ENCODE measurements at regions not wholly inside any gene's neighbourhood (a gene's known extent, or its start where the extent isn't known, plus 50 kb on each side); places are given as distances from the start of the nearest gene placed in this dataset.

GRCh38 chr18:77397056-77397455 is 147.4 kb downstream of the GALR1 start:
- no peak for TF ChIP-seq CTCF (optimal IDR thresholded peaks at IDR 0.05 in 1 of 3, IDR thresholded peaks at IDR 0.05 in 1 of 3, conservative IDR thresholded peaks at IDR 0.05 in 1 of 3; ENCODE audit: extremely low read depth in 1 of 3, insufficient read depth in 2 of 3, low read length in 3 of 3)
- TF ChIP-seq EZH2 (IDR thresholded peaks at IDR 0.05; ENCODE audit: low read length), result no peak
- Histone ChIP-seq H3K4me3 (ENCODE audit: control insufficient read depth in 2 of 3, extremely low read depth in 1 of 3, insufficient read depth in 2 of 3, low read depth in 1 of 3, low read length in 3 of 3) (no peak overlapping the region), H3K27ac (ENCODE audit: control insufficient read depth, insufficient read depth, low read length) (no peak overlapping the region), H3K36me3 (ENCODE audit: control insufficient read depth in 2 of 2, extremely low read depth in 1 of 2, insufficient read depth in 2 of 2, low read length in 2 of 2) (no peaks in the 10 kb centered on the region), H3K9me1 (ENCODE audit: control insufficient read depth, extremely low read depth, insufficient read depth, low read length) (no peaks in the 10 kb centered on the region), H3K4me2 (ENCODE audit: control insufficient read depth, extremely low read depth, insufficient read depth, low read depth, low read length) (no peak overlapping the region), H3K4me1 (ENCODE audit: control insufficient read depth, extremely low read depth, insufficient read depth, low read length) (no peaks in the 10 kb centered on the region), H4K20me1 (ENCODE audit: control insufficient read depth, extremely low read depth, insufficient read depth, low read length) (no peaks in the 10 kb centered on the region), H3K9ac (ENCODE audit: control insufficient read depth, extremely low read depth, insufficient read depth, low read length) (no peak overlapping the region), H3K9me3 (ENCODE audit: control insufficient read depth, low read depth, low read length) (peaks cover 8% of the 10 kb centered on the region), H3K79me2 (ENCODE audit: control insufficient read depth, insufficient read depth, low read length) (no peaks in the 10 kb centered on the region), H3K27me3 (ENCODE audit: control insufficient read depth, extremely low read depth, insufficient read depth, low read length) (no peaks in the 10 kb centered on the region), H2AFZ (ENCODE audit: control insufficient read depth, low read length) (no peak overlapping the region)
- no peak for FAIRE-seq
- no peak for DNase-seq (ENCODE audit: low read depth, low spot score)
- dilution Hi-C loops (cut with MboI; ENCODE audit: extremely low pct_ligation_motif_present, low sequenced_read_pairs), result no loop called here

- DNase-seq (ENCODE audit: low read depth, low spot score) (no peak), FAIRE-seq (no peak)
- no peaks in the 10 kb centered on the region for H3K36me3 ChIP-seq (ENCODE audit: control insufficient read depth in 2 of 2, extremely low read depth in 1 of 2, insufficient read depth in 2 of 2, low read length in 2 of 2)
- TF ChIP-seq EZH2 (IDR thresholded peaks at IDR 0.05; ENCODE audit: low read length), result no peak
- no peak for TF ChIP-seq CTCF (optimal IDR thresholded peaks at IDR 0.05 in 1 of 3, IDR thresholded peaks at IDR 0.05 in 1 of 3, conservative IDR thresholded peaks at IDR 0.05 in 1 of 3; ENCODE audit: extremely low read depth in 1 of 3, insufficient read depth in 2 of 3, low read length in 3 of 3)
- dilution Hi-C loops (cut with MboI; ENCODE audit: extremely low pct_ligation_motif_present, low sequenced_read_pairs), result no loop called here
- no peaks in the 10 kb centered on the region for H3K9me1 ChIP-seq (ENCODE audit: control insufficient read depth, extremely low read depth, insufficient read depth, low read length)
- H3K9me3 ChIP-seq (ENCODE audit: control insufficient read depth, low read depth, low read length), result peaks cover 7% of the 10 kb centered on the region
- no peak overlapping the region for H3K4me2 ChIP-seq (ENCODE audit: control insufficient read depth, extremely low read depth, insufficient read depth, low read depth, low read length)
- no peaks in the 10 kb centered on the region for H3K79me2 ChIP-seq (ENCODE audit: control insufficient read depth, insufficient read depth, low read length)
- H4K20me1 ChIP-seq (ENCODE audit: control insufficient read depth, extremely low read depth, insufficient read depth, low read length), result no peaks in the 10 kb centered on the region
- H3K27ac ChIP-seq (ENCODE audit: control insufficient read depth, insufficient read depth, low read length), result no peak overlapping the region
- no peaks in the 10 kb centered on the region for H3K27me3 ChIP-seq (ENCODE audit: control insufficient read depth, extremely low read depth, insufficient read depth, low read length)
- H3K4me3 ChIP-seq (ENCODE audit: control insufficient read depth in 2 of 3, extremely low read depth in 1 of 3, insufficient read depth in 2 of 3, low read depth in 1 of 3, low read length in 3 of 3), result no peak overlapping the region
- no peak overlapping the region for H2AFZ ChIP-seq (ENCODE audit: control insufficient read depth, low read length)
- no peak overlapping the region for H3K9ac ChIP-seq (ENCODE audit: control insufficient read depth, extremely low read depth, insufficient read depth, low read length)
- H3K4me1 ChIP-seq (ENCODE audit: control insufficient read depth, extremely low read depth, insufficient read depth, low read length), result no peaks in the 10 kb centered on the region
Observed at GRCh38 chr18:77397617-77398016, 148.0 kb downstream of the GALR1 start.

Data from keratinocyte (primary cell).